NB4 (cell line): ENCODE measurements at regions not wholly inside any gene's neighbourhood (a gene's known extent, or its start where the extent isn't known, plus 50 kb on each side); places are given as distances from the start of the nearest gene placed in this dataset.

Source experiments
- POLR2A ChIP-seq: IDR thresholded peaks from 2 replicates; pipeline ENCODE4 v1.6.1; 2011; ENCODE audit warnings: mild to moderate bottlenecking; ENCODE audit not compliant: insufficient read length; ENCODE audit errors: extremely low read depth
- TF ChIP-seq, protein P1 (sequence below): IDR thresholded peaks from one replicate; pipeline ENCODE4 v1.5.1; 2012; ENCODE audit warnings: low read depth, low read length
- TF ChIP-seq, protein P2 (sequence below): IDR thresholded peaks from 2 replicates; pipeline ENCODE4 v1.6.1; 2011; ENCODE audit warnings: low read depth, low read length

DNA sequence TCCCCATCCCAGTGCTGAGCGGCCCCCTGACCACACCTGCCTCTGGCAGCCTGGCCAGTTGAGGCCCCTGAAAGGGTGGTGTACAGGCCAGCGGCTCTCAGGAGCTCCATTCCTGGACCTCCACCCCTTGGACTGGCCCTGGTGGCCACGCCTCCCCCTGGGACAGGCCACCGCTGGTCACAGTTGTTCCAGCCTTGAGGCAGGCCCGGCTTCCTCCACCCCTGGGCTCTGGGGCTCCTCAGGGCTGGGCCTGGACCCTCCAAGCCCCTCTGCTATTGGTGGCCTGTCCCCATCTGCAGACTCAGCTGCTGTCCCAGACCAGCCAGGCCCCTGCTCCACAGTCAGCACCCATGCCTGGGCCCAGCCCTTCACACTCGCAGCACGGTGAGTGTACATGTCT is 93.2 kb upstream of the NKX1-1 start:
- TF ChIP-seq, protein P1, sequence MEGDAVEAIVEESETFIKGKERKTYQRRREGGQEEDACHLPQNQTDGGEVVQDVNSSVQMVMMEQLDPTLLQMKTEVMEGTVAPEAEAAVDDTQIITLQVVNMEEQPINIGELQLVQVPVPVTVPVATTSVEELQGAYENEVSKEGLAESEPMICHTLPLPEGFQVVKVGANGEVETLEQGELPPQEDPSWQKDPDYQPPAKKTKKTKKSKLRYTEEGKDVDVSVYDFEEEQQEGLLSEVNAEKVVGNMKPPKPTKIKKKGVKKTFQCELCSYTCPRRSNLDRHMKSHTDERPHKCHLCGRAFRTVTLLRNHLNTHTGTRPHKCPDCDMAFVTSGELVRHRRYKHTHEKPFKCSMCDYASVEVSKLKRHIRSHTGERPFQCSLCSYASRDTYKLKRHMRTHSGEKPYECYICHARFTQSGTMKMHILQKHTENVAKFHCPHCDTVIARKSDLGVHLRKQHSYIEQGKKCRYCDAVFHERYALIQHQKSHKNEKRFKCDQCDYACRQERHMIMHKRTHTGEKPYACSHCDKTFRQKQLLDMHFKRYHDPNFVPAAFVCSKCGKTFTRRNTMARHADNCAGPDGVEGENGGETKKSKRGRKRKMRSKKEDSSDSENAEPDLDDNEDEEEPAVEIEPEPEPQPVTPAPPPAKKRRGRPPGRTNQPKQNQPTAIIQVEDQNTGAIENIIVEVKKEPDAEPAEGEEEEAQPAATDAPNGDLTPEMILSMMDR = no peak
- TF ChIP-seq POLR2A = no peak
- TF ChIP-seq, protein P2, sequence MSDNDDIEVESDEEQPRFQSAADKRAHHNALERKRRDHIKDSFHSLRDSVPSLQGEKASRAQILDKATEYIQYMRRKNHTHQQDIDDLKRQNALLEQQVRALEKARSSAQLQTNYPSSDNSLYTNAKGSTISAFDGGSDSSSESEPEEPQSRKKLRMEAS = no peak
